HG02610 (cell line): ENCODE measurements at regions not wholly inside any gene's neighbourhood (a gene's known extent, or its start where the extent isn't known, plus 50 kb on each side); places are given as distances from the start of the nearest gene placed in this dataset.
A peak's percentile ranks its signal among the peaks of the same experiment; 100 is the strongest.
"Not testable (repeated sequence)": the region's sequence is repeated elsewhere in the genome, so short reads cannot be mapped to it uniquely, and the experiment has no call there.

Source experiments
- ATAC-seq: cut with Tn5 transposase; IDR thresholded peaks from one replicate; pipeline ENCODE4 v1.9.1; 2021; ENCODE audit warnings: mild to moderate bottlenecking, moderate library complexity; ENCODE audit not compliant: unreplicated experiment

GRCh38 chr3:82521657-82522056 lies 760.2 kb upstream of the GBE1 start:
- ATAC-seq: no peak

- peak; percentile 53 for ATAC-seq
Observed at GRCh38 chr3:82520846-82521245, 759.4 kb upstream of the GBE1 start.

GRCh38 chr3:82509951-82510603 lies 748.6 kb upstream of the GBE1 start:
- no peak for ATAC-seq

- no peak for ATAC-seq
Observed at GRCh38 chr3:82509106-82509842, 747.8 kb upstream of the GBE1 start.

- ATAC-seq: no peak
Observed at GRCh38 chr3:82506204-82506603, 744.8 kb upstream of the GBE1 start.

- no peak for ATAC-seq
Observed at GRCh38 chr3:82505079-82505756, 743.8 kb upstream of the GBE1 start.

GRCh38 chr3:82498186-82498585 lies 736.7 kb upstream of the GBE1 start:
- no peak for ATAC-seq

- ATAC-seq: no peak
Observed at GRCh38 chr3:82496890-82497560, 735.6 kb upstream of the GBE1 start.

- no peak for ATAC-seq
Observed at GRCh38 chr3:82495655-82496054, 734.2 kb upstream of the GBE1 start.

- peak; percentile 80 for ATAC-seq
Observed at GRCh38 chr3:82494977-82495489, 733.6 kb upstream of the GBE1 start.

GRCh38 chr3:82493858-82494257 lies 732.4 kb upstream of the GBE1 start:
- peak; percentile 60 for ATAC-seq

- no peak for ATAC-seq
Observed at GRCh38 chr3:82475306-82475705, 713.9 kb upstream of the GBE1 start.

GRCh38 chr3:82474711-82475110 lies 713.3 kb upstream of the GBE1 start:
- no peak for ATAC-seq

- no peak for ATAC-seq
Observed at GRCh38 chr3:82473864-82474541, 712.6 kb upstream of the GBE1 start.

- ATAC-seq: no peak
Observed at GRCh38 chr3:82467051-82467450, 705.6 kb upstream of the GBE1 start.

GRCh38 chr3:82462977-82463376 lies 701.5 kb upstream of the GBE1 start:
- no peak for ATAC-seq

- ATAC-seq: no peak
Observed at GRCh38 chr3:82461049-82461889, 699.8 kb upstream of the GBE1 start.

- ATAC-seq: no peak
Observed at GRCh38 chr3:82448320-82448719, 686.9 kb upstream of the GBE1 start.

GRCh38 chr3:82428821-82429220 lies 667.4 kb upstream of the GBE1 start:
- ATAC-seq: not testable (repeated sequence)

- no peak for ATAC-seq
Observed at GRCh38 chr3:82424031-82424339, 662.5 kb upstream of the GBE1 start.
